Keratinocyte (primary cell): ENCODE measurements at regions not wholly inside any gene's neighbourhood (a gene's known extent, or its start where the extent isn't known, plus 50 kb on each side); places are given as distances from the start of the nearest gene placed in this dataset.

Experiments
- EZH2 ChIP-seq: IDR thresholded peaks from one replicate; pipeline ENCODE4 v1.6.1; 2012; ENCODE audit warnings: inconsistent platforms, mild to moderate bottlenecking, low read length, moderate library complexity
- TF ChIP-seq, protein P1 (sequence below), 3 experiments: IDR thresholded peaks in 1 of 3; conservative IDR thresholded peaks in 1 of 3; optimal IDR thresholded peaks in 1 of 3; 2 replicates in 2 of 3; 3 replicates in 1 of 3; pipeline versions ENCODE3 to v1.5.1; 2011; ENCODE audit warnings: low read length in 3 of 3, mild to moderate bottlenecking in 3 of 3, moderate library complexity in 2 of 3, control low read depth in 1 of 3, inconsistent platforms in 1 of 3; ENCODE audit not compliant: insufficient read depth in 2 of 3; ENCODE audit errors: extremely low read depth in 1 of 3

GRCh38 chr4:163744861-163745260 lies 250.4 kb downstream of the TMA16 start:
- no peak for TF ChIP-seq EZH2
- TF ChIP-seq, protein P1, sequence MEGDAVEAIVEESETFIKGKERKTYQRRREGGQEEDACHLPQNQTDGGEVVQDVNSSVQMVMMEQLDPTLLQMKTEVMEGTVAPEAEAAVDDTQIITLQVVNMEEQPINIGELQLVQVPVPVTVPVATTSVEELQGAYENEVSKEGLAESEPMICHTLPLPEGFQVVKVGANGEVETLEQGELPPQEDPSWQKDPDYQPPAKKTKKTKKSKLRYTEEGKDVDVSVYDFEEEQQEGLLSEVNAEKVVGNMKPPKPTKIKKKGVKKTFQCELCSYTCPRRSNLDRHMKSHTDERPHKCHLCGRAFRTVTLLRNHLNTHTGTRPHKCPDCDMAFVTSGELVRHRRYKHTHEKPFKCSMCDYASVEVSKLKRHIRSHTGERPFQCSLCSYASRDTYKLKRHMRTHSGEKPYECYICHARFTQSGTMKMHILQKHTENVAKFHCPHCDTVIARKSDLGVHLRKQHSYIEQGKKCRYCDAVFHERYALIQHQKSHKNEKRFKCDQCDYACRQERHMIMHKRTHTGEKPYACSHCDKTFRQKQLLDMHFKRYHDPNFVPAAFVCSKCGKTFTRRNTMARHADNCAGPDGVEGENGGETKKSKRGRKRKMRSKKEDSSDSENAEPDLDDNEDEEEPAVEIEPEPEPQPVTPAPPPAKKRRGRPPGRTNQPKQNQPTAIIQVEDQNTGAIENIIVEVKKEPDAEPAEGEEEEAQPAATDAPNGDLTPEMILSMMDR (optimal IDR thresholded peaks at IDR 0.05 in 1 of 3, IDR thresholded peaks at IDR 0.05 in 1 of 3, conservative IDR thresholded peaks at IDR 0.05 in 1 of 3; ENCODE audit: extremely low read depth in 1 of 3, insufficient read depth in 2 of 3, low read length in 3 of 3), result no peak
